GM18858 (cell line): ENCODE measurements at regions not wholly inside any gene's neighbourhood (a gene's known extent, or its start where the extent isn't known, plus 50 kb on each side); places are given as distances from the start of the nearest gene placed in this dataset.
"Not testable (repeated sequence)": the region's sequence is repeated elsewhere in the genome, so short reads cannot be mapped to it uniquely, and the experiment has no call there.

Source experiments
- ATAC-seq: cut with Tn5 transposase; IDR thresholded peaks from one replicate; pipeline ENCODE4 v1.9.1; 2021; ENCODE audit not compliant: unreplicated experiment

GRCh38 chr14:28382444-28383190 lies 384.0 kb upstream of the FOXG1 start:
- no peak for ATAC-seq

- ATAC-seq: no peak
Measured at GRCh38 chr14:28398506-28398905, 368.1 kb upstream of the FOXG1 start.

GRCh38 chr14:28401705-28402104 lies 364.9 kb upstream of the FOXG1 start:
- ATAC-seq: not testable (repeated sequence)

- ATAC-seq: no peak
Measured at GRCh38 chr14:28406196-28406595, 360.4 kb upstream of the FOXG1 start.

GRCh38 chr14:28407031-28407825 lies 359.4 kb upstream of the FOXG1 start:
- no peak for ATAC-seq

GRCh38 chr14:28407996-28408395 lies 358.6 kb upstream of the FOXG1 start:
- no peak for ATAC-seq

- no peak for ATAC-seq
Measured at GRCh38 chr14:28412077-28412476, 354.5 kb upstream of the FOXG1 start.

- ATAC-seq: no peak
Measured at GRCh38 chr14:28426960-28427359, 339.6 kb upstream of the FOXG1 start.

GRCh38 chr14:28436821-28437220 lies 329.8 kb upstream of the FOXG1 start:
- ATAC-seq: no peak

GRCh38 chr14:28461389-28461788 lies 305.2 kb upstream of the FOXG1 start:
- ATAC-seq: no peak

GRCh38 chr14:28467611-28468010 lies 299.0 kb upstream of the FOXG1 start:
- ATAC-seq: no peak

- ATAC-seq: no peak
Measured at GRCh38 chr14:28468191-28469151, 298.1 kb upstream of the FOXG1 start.

GRCh38 chr14:28482251-28483040 lies 284.1 kb upstream of the FOXG1 start:
- ATAC-seq: no peak

- no peak for ATAC-seq
Measured at GRCh38 chr14:28483506-28483905, 283.1 kb upstream of the FOXG1 start.

- no peak for ATAC-seq
Measured at GRCh38 chr14:28488684-28489083, 277.9 kb upstream of the FOXG1 start.

GRCh38 chr14:28493516-28493915 lies 273.1 kb upstream of the FOXG1 start:
- no peak for ATAC-seq

- ATAC-seq: no peak
Measured at GRCh38 chr14:28494196-28494595, 272.4 kb upstream of the FOXG1 start.

- ATAC-seq: no peak
Measured at GRCh38 chr14:28496364-28496763, 270.2 kb upstream of the FOXG1 start.

GRCh38 chr14:28502517-28502916 lies 264.1 kb upstream of the FOXG1 start:
- ATAC-seq: no peak

GRCh38 chr14:28515571-28515970 lies 251.0 kb upstream of the FOXG1 start:
- no peak for ATAC-seq
